HK-2 (cell line): ENCODE measurements at regions not wholly inside any gene's neighbourhood (a gene's known extent, or its start where the extent isn't known, plus 50 kb on each side); places are given as distances from the start of the nearest gene placed in this dataset.
A peak's percentile ranks its signal among the peaks of the same experiment; 100 is the strongest.

Experiments
- DNase-seq: peaks from one replicate; pipeline ENCODE4 v3.0.0-alpha.2; 2018; ENCODE audit not compliant: unreplicated experiment

DNA sequence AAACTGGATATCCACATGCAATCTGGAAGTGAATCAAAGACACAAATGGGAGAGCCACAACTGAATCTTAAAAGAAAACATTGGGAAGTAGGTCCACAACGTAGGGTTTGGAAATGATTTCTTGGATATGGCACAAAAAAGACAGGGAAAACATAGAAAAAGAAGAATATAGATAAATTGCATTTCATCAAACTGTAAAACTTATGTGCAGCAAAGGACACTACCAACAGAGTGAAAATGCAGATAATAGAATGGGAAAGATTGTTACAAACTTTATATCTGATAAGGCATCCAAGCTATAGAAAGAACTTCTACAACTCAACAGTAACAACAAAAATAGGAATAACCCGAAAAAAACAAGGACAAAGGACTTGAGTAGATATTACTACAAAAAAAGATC, 89.6 kb downstream of the ZNF280B start:
- DNase-seq = no peak

DNA sequence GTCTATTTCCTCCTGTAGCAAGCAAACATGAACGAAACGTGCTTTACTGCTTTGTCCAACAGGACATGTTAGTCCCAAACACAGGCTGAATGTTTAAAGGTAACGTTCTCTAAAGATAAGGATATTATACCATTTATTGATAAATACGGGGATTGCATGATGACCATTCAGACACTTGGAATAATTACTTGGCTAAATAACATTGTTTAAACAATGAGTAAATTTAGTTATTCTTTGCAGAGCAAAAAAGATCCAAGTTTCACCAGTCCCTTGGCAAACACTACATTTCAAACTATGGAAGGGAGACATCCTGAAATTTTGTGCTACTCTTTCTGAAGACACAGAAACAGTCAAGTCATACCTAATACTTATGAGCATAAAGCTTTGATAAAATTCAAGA, 88.0 kb downstream of the ZNF280B start:
- no peak for DNase-seq

DNA sequence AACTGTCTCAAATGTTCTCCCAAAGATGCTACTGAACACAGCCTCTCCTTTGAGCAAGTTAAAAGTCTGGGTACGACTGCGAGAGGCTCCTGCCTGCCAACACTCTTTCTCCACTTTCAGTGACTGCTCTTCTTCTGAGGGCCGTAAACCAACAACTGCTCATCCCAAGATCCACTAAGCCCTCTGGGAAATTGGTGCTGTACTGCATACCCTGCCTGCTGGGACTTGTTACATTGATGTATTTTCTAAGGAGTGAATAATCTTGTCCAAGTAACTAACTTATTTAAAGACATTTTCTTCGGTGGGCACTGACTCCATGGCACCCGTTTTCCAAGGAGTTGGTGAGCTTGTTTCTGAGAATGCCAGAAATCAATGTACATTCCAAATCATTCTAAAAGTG, 87.2 kb downstream of the ZNF280B start:
- no peak for DNase-seq

DNA sequence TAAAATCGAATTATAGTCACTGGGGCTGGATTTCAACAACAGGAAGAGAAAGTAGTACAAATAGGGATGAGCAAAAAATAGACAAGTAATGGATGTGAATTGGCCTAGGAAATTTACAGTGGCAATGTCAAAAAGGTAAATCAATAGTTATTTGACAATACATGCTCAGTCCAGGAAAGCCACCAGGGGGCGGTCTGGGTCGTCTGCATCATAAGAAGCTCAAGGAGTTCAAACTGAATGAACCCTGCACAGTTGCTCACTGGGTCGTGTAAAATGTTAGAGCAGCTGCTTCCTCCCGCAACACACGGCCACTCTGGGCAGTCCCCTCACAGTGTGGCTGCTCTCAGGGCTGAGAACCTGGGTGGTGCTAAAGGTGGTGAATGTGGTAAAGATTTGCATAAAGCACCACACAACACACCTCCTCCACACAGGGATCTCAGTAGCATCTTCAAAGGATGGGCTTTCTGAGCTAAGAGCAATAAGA, 85.9 kb downstream of the ZNF280B start:
- peak; percentile 55 for DNase-seq

DNA sequence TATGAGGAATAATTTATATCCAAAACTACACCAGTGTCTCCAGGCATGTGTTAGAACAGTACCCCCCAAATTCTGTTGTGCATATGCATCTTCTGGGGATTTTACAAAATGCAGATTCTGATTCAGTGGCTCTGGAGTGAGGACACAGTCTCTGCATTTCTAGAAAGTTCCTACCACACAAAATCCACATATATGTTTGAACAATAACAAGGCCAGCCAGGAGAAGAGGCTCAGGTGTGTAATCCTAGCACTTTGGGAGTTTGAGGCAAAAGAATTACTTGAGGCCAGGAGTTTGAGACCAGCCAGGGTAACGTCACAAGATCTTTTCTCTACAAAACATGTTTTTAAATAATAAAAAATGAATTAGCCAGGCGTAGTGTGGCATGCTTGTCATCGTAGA, 84.9 kb downstream of the ZNF280B start:
- no peak for DNase-seq

DNA sequence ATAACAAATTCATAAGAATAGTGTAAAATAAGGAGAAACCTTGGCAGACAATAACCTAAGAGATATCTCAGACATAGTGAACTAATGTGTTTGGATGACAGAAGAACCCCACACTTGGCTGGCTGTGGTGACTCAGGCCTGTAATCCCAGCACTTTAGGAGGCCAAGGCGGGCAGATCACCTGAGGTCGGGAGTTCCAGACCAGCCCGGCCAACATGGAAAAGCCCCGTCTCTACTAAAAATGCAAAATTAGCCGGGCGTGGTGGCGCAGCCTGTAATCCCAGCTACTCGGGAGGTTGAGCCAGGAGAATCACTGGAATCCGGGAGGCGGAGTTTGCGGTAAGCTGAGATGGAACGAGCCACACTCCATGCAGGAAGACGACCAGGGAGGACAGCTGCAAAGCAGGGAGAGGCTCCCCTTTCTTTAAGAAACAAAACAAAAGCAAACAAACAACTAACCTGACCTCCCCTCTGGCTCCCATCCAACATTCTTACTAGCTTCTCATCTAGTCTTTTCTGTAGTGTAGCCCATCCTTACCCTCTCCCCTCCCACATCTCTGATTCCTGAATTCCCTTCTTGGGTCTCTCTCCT, 84.2 kb downstream of the ZNF280B start:
- DNase-seq = no peak

DNA sequence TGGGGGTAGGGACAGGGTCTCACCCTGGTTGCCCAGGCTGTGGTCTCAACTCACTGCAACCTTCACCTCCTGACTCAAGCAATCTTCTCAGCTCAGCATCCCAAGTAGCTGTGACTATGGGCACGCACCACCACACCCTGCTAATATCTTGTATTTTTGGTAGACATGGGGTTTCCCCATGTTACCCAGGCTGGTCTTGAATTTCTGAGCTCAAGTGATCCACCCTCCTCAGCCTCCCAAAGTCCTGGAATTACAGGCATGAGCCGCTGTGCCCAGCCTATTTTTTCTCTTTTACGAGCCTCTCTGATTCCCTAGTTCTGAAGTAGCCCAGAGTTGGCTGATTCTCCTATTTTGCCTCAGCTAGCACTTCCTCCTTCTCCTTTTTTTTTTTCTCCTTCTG, 83.6 kb downstream of the ZNF280B start:
- DNase-seq = no peak

DNA sequence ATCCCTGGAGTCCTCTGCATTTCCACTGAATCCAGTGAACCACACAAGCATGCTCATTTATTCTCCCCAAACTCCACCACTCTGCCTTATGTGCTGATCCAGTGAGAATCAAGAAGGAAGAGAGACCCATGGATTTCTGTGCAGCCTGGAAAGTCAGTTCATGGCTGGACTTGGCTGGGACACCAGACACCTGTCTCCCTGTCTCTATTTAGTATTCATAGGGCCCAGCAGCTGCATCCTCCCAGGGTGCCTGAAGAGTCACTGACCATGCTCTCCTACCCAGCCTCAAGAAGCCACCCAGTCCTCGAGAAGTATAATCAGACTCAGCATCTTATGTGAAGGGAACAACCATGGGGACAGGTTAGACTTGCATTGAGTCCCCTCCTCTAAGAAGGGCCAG, 83.2 kb downstream of the ZNF280B start:
- DNase-seq = no peak

DNA sequence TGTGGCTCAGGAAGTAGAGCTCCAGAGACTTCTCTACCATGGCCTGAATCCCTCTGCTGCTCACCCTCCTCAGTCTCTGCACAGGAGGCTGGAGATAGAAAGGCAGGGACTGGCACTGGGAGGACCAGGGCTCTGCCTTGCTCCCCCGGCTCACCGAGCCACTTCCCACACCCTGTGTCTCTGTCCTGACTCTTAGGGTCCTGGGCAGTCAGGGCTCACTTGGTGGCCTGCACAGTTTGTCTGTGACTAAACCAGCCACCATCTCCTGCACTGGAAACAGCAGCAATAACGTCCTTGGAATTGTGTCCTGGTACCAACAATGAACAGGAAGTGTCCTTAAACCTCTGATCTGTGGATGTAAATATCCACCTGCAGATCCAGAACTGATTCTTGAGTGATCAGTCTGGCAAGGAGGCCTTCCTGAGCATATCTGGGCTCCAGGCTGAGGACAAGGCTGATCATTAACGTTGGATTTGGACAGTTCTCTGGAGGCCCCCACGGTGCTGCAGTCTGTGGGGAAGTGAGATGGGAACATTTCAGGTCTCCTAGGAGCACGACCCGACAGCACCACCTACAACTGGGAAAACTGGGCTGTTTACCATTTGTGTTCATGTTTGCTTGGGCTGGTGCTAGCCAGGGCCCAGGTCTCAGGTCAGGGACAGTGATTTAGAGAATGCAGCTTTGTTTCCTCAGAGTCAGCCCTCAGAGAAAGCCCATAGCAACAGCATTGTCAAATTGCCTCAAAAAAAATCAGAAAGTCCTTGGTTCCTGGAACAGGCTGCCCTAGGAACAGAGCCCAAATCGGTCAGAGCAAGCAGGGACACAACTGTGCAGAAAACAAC, 82.5 kb downstream of the ZNF280B start:
- DNase-seq = no peak

DNA sequence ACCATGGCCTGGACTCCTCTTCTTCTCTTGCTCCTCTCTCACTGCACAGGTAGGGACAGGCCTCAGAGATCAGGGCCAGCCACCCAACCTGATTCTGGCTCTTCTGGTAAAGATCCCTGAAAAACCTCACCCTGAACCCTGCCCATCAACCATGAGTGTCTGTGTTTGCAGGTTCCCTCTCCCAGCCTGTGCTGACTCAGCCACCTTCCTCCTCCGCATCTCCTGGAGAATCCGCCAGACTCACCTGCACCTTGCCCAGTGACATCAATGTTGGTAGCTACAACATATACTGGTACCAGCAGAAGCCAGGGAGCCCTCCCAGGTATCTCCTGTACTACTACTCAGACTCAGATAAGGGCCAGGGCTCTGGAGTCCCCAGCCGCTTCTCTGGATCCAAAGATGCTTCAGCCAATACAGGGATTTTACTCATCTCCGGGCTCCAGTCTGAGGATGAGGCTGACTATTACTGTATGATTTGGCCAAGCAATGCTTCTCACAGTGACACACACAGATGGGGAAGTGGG, 80.9 kb downstream of the ZNF280B start:
- no peak for DNase-seq

DNA sequence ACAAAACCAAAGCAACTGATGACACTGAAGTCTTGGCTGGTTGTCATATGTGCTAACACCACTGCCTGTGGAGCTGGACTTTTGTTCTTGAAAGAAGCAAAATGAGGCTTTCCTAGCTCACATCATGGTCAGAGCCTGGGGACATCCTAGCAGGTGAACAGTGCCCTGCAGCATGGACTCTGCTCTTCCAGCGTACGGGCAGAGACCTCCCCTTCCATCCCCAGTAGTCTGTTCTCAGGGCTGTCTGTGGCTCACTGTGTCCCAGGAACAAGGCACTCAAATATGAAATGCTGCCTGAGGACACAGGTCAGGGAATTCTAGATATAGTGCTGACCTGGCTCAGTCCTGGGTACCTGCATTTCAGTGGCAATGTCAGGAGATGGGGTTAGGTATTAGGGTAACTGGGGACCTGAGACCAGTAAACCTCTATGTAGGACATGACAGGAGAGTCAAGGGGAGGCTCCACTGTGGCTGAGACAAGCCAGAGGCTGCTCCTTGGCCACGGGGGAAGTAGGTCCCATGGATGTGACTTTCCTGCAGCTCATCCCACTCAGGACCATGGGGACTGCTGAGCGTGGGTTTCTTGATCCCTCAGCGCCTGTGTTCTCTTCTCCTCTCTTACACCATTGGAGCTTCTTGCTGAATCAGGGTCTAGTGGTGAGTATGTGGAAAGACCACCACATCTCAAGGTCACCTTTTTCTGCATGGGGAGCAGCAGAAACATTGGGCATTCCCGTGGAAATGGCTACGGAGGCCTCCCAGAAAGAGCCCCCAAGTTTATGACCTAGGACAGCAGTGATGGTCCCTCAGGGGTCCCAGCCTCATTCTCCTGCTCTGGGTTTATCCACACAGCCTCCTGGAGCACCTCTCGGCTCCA, 80.1 kb downstream of the ZNF280B start:
- no peak for DNase-seq

DNA sequence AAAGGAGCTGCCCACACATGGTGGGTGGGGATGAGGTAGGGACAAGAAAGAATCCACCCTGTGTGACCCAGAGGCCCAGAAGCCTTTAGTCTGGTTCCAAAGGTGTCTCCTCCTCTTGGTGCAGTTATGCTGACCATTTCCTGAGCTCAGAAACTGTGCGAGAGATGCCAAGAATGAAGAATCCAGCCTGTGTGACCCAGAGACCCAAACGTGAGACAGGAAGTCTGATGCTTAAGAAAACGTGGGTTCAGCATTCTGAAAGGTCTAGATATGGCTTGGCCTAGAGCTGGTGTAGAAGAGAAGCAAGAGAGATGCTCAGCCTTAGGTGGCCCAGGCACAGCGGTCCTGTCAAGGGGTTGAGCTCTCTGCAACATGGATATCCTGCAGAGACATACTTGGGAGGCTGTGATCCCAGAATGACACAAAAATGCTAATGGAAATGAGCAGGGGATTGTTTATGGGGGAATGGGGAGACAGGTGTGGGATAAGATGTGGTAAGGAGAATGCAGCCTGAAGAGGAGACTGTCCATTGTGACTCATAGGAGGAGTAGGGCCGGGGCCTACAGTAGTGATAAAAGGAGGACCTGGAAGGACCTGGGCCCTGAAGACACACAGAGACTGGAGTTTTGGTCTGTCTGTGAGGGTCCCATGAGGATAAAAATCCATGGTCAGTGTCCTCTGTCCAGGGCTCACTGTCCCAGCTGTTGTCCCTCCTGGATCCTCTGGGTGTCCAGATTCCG, 79.0 kb downstream of the ZNF280B start:
- no peak for DNase-seq

DNA sequence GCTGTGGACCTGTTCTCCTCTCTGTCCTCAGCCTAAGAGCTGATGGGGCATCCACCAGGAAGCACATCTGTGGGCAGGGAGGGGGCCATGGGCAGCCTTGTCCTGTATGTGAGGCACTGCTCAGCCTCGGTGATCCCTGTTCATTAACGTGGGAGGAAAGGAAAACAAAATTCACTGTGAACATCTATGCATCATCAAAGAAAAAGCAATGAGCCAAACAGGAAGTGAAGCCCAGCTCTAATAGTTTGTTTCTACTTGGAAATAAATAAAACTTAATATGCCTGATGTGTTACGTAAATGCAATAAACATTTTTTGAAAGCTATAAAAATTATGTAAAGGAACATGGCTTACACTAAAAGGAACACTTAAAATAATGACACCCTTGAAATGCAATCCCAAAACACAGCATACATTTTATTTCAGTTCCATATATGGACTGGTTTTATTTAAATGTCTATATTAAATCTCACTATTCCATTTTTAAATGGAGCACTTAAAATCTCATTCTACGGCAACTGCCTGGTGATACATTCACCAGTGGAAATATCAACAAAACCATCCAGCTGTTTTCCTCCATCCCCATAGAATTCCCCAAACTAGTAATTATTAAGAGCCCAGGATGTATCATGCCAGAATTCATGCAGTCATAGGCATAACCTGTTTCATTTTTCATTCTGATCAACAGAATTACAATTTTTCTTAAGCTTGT, 78.3 kb downstream of the ZNF280B start:
- DNase-seq = no peak

DNA sequence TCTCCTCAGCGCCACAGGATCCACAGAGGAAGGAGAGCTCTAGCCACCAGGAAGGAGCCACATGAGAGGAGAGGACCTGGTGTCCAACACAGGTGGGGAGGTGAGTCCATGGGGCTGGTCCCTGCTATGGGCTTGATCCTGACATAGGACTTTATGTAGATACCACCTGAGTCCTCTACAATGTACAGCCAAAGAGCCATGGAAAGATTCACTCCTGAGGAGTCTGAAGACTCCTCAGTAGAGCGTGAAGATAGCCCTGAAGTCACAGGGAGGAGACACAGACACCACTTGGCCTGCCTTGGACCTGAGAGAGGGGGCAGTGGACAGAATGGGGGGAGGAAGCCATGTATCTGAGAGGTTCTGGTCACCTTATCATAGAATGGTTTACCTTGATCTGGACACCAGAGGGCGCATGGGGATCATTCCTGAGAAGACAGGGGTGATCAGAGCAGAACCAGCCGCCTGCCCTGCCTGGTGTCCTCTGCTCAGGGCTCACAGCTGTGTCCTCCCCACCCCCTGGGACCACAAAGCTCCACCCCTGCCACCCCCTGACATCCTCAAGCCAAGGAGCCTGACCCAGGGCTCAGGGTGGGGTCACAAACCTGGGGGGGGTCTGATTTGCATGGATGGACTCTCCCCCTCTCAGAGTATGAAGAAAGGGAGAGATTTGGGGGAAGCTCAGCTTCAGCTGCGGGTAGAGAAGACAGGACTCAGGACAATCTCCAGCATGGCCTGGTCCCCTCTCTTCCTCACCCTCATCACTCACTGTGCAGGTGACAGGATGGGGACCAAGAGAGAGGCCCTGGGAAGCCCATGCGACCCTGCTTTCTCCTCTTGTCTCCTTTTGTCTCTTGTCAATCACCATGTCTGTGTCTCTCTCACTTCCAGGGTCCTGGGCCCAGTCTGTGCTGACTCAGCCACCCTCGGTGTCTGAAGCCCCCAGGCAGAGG, 77.0 kb downstream of the ZNF280B start:
- peak; percentile 46 for DNase-seq

DNA sequence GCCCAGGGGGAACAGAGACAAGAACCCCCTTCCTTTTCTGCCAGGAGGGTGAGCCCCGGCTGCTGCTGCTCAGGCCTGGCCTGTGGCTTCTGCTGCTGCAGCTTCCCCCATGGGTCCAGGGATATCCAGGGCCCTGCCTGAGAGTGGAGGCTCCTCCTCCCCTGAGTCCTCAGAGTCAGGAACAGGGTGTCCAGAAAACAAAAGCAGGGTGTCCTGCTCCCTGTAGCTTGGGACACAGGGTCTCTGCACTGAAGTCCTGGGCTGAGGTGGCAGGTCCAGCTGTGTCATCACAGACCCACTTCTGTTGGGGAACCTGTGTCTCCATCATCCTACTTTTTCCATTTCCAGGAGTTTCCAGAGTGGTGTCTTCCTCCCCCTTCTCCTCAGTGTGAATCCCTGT, 76.1 kb downstream of the ZNF280B start:
- DNase-seq = no peak

DNA sequence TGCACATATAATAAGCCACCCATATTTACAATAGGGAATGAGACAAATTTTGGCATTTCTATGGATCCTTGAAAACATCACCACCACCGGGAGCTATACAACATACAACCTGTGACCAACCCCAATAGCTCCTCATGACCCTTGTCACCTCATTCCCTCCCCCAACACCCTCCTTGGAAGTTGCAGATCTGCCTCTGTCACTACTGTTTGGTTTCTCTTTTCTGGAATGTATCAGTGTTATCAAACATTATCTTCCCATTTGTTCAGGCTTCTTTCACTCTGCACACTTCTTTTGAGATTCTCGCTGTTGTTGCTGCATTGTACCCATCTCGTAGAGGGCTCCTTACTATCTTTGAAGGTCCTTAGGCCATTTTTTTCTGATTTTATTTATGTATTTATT, 75.6 kb downstream of the ZNF280B start:
- no peak for DNase-seq

DNA sequence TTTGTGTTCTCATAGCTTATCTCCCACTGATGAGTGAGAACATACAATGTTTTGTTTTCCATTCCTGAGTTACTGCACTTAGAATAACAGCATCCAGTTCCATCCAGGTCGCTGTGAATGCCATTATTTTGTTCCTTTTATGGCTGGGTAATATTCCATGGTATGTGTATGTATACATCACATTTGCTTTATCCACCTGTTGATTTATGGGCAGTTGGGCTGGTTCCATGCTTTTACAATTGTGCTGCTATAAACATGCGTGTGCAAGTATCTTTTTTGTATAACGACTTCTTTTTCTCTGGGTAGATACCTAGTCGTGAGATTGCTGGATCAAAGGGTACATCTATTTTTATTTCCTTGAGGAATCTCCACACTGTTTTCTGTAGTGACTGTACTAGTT, 74.8 kb downstream of the ZNF280B start:
- no peak for DNase-seq
